Right renal cortex interstitium (tissue), 3 donors: ENCODE measurements at regions not wholly inside any gene's neighbourhood (a gene's known extent, or its start where the extent isn't known, plus 50 kb on each side); places are given as distances from the start of the nearest gene placed in this dataset.

ENCODE experiments used
- DNase-seq, 3 donors: peaks; one replicate each; pipeline ENCODE4 v3.0.0-alpha.2; 2013; ENCODE audit warnings: low read depth in 3 of 3, low spot score in 2 of 3

GRCh38 chr10:44301781-44302355, 83.0 kb downstream of the CXCL12 start:
- DNase-seq: no peak

GRCh38 chr10:44300666-44301649, 83.9 kb downstream of the CXCL12 start:
- DNase-seq: no peak

- DNase-seq: no peak
These were observed 86.2 kb downstream of the CXCL12 start for GRCh38 chr10:44298713-44299112.

- no peak for DNase-seq
These were observed 86.9 kb downstream of the CXCL12 start for GRCh38 chr10:44297963-44298362.

GRCh38 chr10:44295644-44296241, 89.2 kb downstream of the CXCL12 start:
- DNase-seq: no peak

GRCh38 chr10:44294726-44295412, 90.0 kb downstream of the CXCL12 start:
- no peak for DNase-seq

- DNase-seq: no peak
These were observed 91.1 kb downstream of the CXCL12 start for GRCh38 chr10:44293842-44294241.

GRCh38 chr10:44293306-44293778, 91.6 kb downstream of the CXCL12 start:
- DNase-seq: no peak

- no peak for DNase-seq
These were observed 92.4 kb downstream of the CXCL12 start for GRCh38 chr10:44292390-44293002.

GRCh38 chr10:44291091-44291490, 93.8 kb downstream of the CXCL12 start:
- no peak for DNase-seq

GRCh38 chr10:44289125-44289524, 95.8 kb downstream of the CXCL12 start:
- DNase-seq: no peak

GRCh38 chr10:44287408-44287807, 97.5 kb downstream of the CXCL12 start:
- no peak for DNase-seq

- DNase-seq: no peak
These were observed 100.5 kb downstream of the CXCL12 start for GRCh38 chr10:44284198-44285084.

- no peak for DNase-seq
These were observed 102.1 kb downstream of the CXCL12 start for GRCh38 chr10:44282626-44283300.

- no peak for DNase-seq
These were observed 103.2 kb downstream of the CXCL12 start for GRCh38 chr10:44281662-44282061.

GRCh38 chr10:44281089-44281613, 103.7 kb downstream of the CXCL12 start:
- no peak for DNase-seq

- no peak for DNase-seq
These were observed 104.5 kb downstream of the CXCL12 start for GRCh38 chr10:44280226-44281014.
